Embryonic facial prominence (tissue), 1 donor: ENCODE measurements at regions not wholly inside any gene's neighbourhood (a gene's known extent, or its start where the extent isn't known, plus 50 kb on each side); places are given as distances from the start of the nearest gene placed in this dataset.

Experiments used
- DNase-seq: peaks from one replicate; pipeline ENCODE4 v3.0.0-alpha.2; 2016; ENCODE audit errors: extremely low spot score

- DNase-seq, result no peak
Observed at GRCh38 chr7:28361551-28361950, 50.8 kb upstream of the CREB5 start.

GRCh38 chr7:28362182-28362581, 50.1 kb upstream of the CREB5 start:
- no peak for DNase-seq
